Cardiac fibroblast (primary cell): ENCODE measurements at regions not wholly inside any gene's neighbourhood (a gene's known extent, or its start where the extent isn't known, plus 50 kb on each side); places are given as distances from the start of the nearest gene placed in this dataset.
A peak's percentile ranks its signal among the peaks of the same experiment; 100 is the strongest.

Experiments used
- DNase-seq, 2 donors: peaks; one replicate each; pipeline versions ENCODE4 v3.0.0 to v3.0.0-alpha.2; 2010; ENCODE audit warnings: low read depth in 2 of 2
- H3K4me3 ChIP-seq, 2 donors: replicated peaks in 1 of 2; 1 replicate in 1 of 2; 2 replicates in 1 of 2; pipeline ENCODE4 v1.5.1; 2011; ENCODE audit warnings: low read depth in 2 of 2, low read length in 2 of 2, mild to moderate bottlenecking in 2 of 2, moderate library complexity in 1 of 2
- TF ChIP-seq, protein P1 (sequence below): IDR thresholded peaks from one replicate; pipeline ENCODE4 v1.5.1; 2011; ENCODE audit warnings: low read depth, mild to moderate bottlenecking, low read length, inconsistent platforms

DNA sequence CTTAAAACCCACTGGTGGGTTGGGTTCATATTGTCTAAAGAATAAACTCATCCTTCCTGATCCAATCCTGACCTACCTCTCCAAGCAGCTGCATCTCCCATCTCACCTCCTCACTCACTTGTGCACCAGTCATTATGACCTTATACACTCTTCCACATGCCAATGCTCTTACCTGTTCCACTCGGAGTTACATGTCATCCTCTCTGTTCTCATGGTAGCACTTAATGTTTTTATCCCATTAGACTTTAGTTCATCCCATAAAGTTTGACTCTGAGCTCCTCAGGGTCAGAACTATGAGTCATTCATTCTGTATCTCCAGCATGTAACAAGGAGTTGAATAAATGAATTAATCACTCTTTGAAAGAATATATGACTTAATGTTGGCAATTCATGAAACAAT, 330.2 kb downstream of the KLF12 start:
- no peak overlapping the region for H3K4me3 ChIP-seq
- DNase-seq = peak; percentile 11 to 62
- TF ChIP-seq, protein P1, sequence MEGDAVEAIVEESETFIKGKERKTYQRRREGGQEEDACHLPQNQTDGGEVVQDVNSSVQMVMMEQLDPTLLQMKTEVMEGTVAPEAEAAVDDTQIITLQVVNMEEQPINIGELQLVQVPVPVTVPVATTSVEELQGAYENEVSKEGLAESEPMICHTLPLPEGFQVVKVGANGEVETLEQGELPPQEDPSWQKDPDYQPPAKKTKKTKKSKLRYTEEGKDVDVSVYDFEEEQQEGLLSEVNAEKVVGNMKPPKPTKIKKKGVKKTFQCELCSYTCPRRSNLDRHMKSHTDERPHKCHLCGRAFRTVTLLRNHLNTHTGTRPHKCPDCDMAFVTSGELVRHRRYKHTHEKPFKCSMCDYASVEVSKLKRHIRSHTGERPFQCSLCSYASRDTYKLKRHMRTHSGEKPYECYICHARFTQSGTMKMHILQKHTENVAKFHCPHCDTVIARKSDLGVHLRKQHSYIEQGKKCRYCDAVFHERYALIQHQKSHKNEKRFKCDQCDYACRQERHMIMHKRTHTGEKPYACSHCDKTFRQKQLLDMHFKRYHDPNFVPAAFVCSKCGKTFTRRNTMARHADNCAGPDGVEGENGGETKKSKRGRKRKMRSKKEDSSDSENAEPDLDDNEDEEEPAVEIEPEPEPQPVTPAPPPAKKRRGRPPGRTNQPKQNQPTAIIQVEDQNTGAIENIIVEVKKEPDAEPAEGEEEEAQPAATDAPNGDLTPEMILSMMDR = no peak

DNA sequence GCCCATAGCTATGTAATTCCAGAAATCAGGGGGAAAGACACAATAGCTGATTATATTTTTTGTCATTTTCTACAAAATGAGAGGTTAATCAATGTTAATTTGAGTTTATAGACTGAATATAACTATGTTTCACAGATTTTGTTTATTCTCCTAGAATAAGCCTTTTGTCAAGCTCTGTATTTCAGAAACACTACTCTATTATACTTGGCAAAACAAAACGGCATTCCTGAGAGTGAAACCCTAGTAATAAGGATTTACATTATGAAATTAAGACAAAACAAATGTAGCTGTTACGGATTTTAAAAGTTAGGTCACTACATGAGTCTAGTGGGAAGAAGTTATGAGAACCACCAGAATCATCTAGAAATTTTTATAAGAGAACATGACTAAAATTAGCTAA, 334.2 kb downstream of the KLF12 start:
- no peak overlapping the region for H3K4me3 ChIP-seq
- TF ChIP-seq, protein P1 = no peak
- DNase-seq = no peak

DNA sequence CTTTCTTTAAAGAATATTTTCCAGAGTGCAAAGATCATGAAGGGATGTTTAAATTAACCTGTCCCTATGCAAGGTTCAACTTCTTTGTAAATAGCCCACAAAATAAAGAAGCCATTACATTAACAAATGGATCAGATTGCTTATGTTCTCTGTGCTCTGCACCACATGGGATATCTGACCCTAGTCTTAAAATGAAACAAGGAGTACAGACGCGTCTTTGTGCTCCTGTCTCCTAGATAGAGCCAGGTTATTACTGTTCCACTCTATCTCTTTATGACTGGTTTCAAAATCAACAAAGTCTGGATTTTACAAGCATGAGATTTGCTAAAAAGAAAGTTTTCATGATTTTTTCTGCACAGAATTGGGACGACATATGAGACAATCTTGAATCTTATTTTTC, 339.4 kb downstream of the KLF12 start:
- DNase-seq = no peak
- TF ChIP-seq, protein P1 = no peak
- no peak overlapping the region for H3K4me3 ChIP-seq

DNA sequence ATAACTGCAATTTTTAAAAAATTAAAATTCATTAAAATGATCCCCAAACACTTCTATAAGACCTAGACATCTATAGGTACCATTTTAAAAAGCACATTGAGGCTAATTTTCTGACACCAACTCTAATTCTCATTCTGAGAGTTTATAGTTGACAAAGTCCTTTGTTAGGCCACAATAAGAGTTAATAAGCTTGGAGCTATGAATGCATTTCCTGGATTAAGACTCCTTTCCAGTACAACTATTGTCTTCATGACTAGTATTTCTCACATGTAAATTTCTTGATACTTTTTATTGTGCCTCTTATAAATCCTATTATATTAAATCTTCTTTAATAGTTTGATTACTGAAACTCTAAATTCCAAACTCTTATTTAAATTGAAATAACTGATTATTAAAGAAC, 340.8 kb downstream of the KLF12 start:
- DNase-seq = no peak
- TF ChIP-seq, protein P1 = no peak
- no peak overlapping the region for H3K4me3 ChIP-seq

DNA sequence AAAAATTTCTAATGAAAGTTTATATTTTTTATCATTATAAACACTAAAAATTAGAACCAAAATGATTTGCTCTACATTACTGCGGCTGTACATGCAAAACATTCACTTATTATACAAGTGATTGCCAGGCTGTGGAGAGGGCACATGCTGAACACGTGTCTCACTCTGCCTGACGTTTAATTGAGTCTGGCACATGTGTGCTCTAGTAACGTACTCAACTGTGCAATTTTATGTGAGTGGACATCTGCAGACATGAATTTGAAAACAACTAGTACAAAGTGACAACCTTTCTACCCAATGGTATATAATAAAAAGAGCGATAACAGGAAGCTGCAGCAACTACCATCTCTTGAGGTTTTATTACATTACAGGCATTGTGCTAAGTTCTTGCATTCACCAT, 341.4 kb downstream of the KLF12 start:
- no peak for DNase-seq
- TF ChIP-seq, protein P1 = no peak
- no peak overlapping the region for H3K4me3 ChIP-seq

DNA sequence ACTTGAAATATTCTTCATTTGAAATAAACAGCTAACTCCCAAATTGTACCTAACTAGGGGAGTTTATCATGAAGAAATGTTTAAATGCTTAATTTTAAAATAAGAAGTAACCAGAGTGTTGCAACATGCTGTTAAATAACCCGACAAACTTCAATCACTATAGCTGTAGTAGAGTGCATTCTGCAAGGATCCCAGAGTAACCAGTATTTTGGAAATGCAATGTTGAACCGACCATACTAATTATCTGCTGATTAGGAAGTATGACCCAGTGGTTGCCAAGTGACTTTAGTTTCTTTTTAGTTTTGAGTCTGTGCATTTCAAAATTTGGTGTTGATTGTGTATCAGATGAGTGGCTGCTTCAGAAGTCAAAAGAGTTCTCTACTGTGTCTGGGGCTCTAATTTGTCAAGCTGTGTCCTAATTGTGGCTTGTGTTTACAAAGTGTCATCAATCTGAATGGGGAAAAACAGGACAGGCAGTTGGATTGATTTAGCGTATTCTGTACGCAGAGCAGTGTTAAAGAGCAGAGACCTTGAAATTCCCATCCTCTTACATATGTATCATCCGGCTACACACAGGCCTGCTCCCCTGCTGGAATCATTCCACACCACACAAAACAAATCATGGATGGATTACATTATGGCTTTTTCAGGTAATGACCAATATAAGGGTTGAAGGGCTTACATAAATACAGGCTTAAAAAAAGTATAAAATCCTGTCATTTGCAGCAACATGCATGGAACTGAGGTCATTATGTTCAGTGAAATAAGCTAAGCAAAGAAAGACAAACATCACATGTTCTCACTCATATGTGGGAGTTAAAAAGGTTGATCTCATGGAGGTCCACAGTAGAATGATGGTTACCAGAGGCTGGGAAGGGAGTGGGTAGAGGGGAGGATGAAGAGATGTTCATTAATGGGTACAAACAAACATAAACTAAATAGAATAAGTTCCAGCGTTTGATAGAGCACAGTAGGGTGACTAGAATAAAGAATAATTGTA, 351.5 kb downstream of the KLF12 start:
- no peak for DNase-seq
- TF ChIP-seq, protein P1 = no peak
- H3K4me3 ChIP-seq = no peak overlapping the region
